Natural killer cell (primary cell): ENCODE measurements at regions not wholly inside any gene's neighbourhood (a gene's known extent, or its start where the extent isn't known, plus 50 kb on each side); places are given as distances from the start of the nearest gene placed in this dataset.

Experiments used
- ATAC-seq, 3 donors: fragments of 150-1000 bp in 2 of 3; fragments of 200-7000 bp in 1 of 3; cut with Tn5 transposase; 1 replicate in 1 of 3; 2 replicates in 2 of 3; pipeline ENCODE4 v1.10.0; 2021; ENCODE audit warnings: mild to moderate bottlenecking in 2 of 3, moderate library complexity in 2 of 3
- DNase-seq, 2 donors: peaks; one replicate each; pipeline versions ENCODE4 v3.0.0 to v3.0.0-alpha.2; 2013 to 2021; ENCODE audit warnings: mixed read lengths in 1 of 2
- H3K27ac ChIP-seq: one replicate; pipeline ENCODE4 v1.5.1; 2013; ENCODE audit warnings: mild to moderate bottlenecking, low read length
- H3K27me3 ChIP-seq: one replicate; pipeline ENCODE4 v1.6.1; 2013; ENCODE audit warnings: low read length; ENCODE audit not compliant: control insufficient read depth, insufficient read depth
- H3K36me3 ChIP-seq: one replicate; pipeline ENCODE4 v1.6.1; 2013; ENCODE audit warnings: low read length; ENCODE audit not compliant: control insufficient read depth, insufficient read depth
- H3K4me1 ChIP-seq: one replicate; pipeline ENCODE4 v1.6.1; 2013; ENCODE audit warnings: low read length; ENCODE audit not compliant: control insufficient read depth, insufficient read depth
- H3K4me3 ChIP-seq: one replicate; pipeline ENCODE4 v1.5.1; 2013; ENCODE audit warnings: low read length
- H3K9me3 ChIP-seq: one replicate; pipeline ENCODE4 v1.6.1; 2013; ENCODE audit warnings: low read length; ENCODE audit not compliant: control insufficient read depth, insufficient read depth
- H3K27ac Mint-ChIP-seq, 2 donors: one replicate each; pipeline ENCODE4 v1.8.0; 2022; ENCODE audit warnings: mild to moderate bottlenecking in 2 of 2, mixed read lengths in 2 of 2, moderate library complexity in 1 of 2
- H3K27me3 Mint-ChIP-seq, 2 donors: one replicate each; pipeline ENCODE4 v1.8.0; 2022; ENCODE audit warnings: low read depth in 2 of 2, mixed read lengths in 2 of 2
- H3K36me3 Mint-ChIP-seq: one replicate; pipeline ENCODE4 v1.8.0; 2022; ENCODE audit warnings: mixed read lengths
- H3K4me1 Mint-ChIP-seq, 2 donors: one replicate each; pipeline ENCODE4 v1.8.0; 2022; ENCODE audit warnings: mixed read lengths in 2 of 2
- H3K4me3 Mint-ChIP-seq: one replicate; pipeline ENCODE4 v1.8.0; 2022; ENCODE audit warnings: mild to moderate bottlenecking, moderate library complexity, mixed read lengths
- H3K9me3 Mint-ChIP-seq, 2 donors: one replicate each; pipeline ENCODE4 v1.8.0; 2022; ENCODE audit warnings: mixed read lengths in 2 of 2
- WGBS: methylation state at CpG from one replicate; pipeline ENCODE4 v1.1.7; 2013; ENCODE audit warnings: missing lambda C conversion rate; ENCODE audit not compliant: insufficient coverage; 5-methylcytosine and 5-hydroxymethylcytosine counted together
- intact Hi-C: fragments of 100-400 bp; cut with micrococcal nuclease; formaldehyde crosslinking; loops from one replicate; pipeline ENCODE4 v1.14.2; 2022
- TF ChIP-seq, protein P1 (sequence below): fragments of 200-600 bp; IDR thresholded peaks from one replicate; pipeline ENCODE4 v1.8.0; 2022; ENCODE audit warnings: antibody characterized with exemption

GRCh38 chr1:84748364-84748763, 58.1 kb upstream of the SSX2IP start:
- peaks cover 6 to 24% of the 10 kb centered on the region in 2 donors for H3K27me3 Mint-ChIP-seq
- no peak overlapping the region for H3K4me3 ChIP-seq
- no peaks in the 10 kb centered on the region for H3K9me3 Mint-ChIP-seq
- peaks cover 6% of the 10 kb centered on the region for H3K27me3 ChIP-seq
- no peak overlapping the region for H3K27ac ChIP-seq
- no peaks in the 10 kb centered on the region for H3K4me1 ChIP-seq
- intact Hi-C loops: no loop called here
- no peak overlapping the region for H3K4me3 Mint-ChIP-seq
- no peaks in the 10 kb centered on the region for H3K36me3 ChIP-seq
- DNase-seq (no peak), ATAC-seq (no peak)
- H3K9me3 ChIP-seq: no peaks in the 10 kb centered on the region
- H3K27ac Mint-ChIP-seq: no peak overlapping the region
- TF ChIP-seq, protein P1, sequence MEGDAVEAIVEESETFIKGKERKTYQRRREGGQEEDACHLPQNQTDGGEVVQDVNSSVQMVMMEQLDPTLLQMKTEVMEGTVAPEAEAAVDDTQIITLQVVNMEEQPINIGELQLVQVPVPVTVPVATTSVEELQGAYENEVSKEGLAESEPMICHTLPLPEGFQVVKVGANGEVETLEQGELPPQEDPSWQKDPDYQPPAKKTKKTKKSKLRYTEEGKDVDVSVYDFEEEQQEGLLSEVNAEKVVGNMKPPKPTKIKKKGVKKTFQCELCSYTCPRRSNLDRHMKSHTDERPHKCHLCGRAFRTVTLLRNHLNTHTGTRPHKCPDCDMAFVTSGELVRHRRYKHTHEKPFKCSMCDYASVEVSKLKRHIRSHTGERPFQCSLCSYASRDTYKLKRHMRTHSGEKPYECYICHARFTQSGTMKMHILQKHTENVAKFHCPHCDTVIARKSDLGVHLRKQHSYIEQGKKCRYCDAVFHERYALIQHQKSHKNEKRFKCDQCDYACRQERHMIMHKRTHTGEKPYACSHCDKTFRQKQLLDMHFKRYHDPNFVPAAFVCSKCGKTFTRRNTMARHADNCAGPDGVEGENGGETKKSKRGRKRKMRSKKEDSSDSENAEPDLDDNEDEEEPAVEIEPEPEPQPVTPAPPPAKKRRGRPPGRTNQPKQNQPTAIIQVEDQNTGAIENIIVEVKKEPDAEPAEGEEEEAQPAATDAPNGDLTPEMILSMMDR: no peak
- H3K4me1 Mint-ChIP-seq: peaks cover 2% of the 10 kb centered on the region in 2 donors
- WGBS: 100% methylated on average over 3 of the region's 3 CpGs
- no peaks in the 10 kb centered on the region for H3K36me3 Mint-ChIP-seq

DNA sequence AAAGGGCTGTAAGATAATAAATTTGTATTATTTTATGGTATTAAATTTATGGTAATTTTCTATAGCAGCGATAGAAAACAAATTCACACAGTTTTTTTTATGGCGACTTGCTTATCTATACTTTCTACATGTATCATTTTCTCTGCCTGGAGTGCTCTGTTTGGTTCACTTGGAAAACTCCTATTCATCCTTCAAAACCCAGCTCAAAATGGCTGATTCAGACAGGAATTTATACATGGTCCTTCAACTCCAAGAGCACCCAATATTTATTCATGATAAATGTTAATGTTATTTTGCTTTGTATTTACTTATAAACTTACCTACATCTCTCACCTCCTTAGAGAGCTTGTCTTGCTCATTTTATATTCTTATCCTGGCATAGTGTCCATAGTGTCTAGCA, 55.6 kb upstream of the SSX2IP start:
- no peaks in the 10 kb centered on the region for H3K4me1 Mint-ChIP-seq
- Histone ChIP-seq H3K4me1 (no peaks in the 10 kb centered on the region), H3K27me3 (no peaks in the 10 kb centered on the region), H3K27ac (no peak overlapping the region), H3K9me3 (no peaks in the 10 kb centered on the region), H3K4me3 (no peak overlapping the region), H3K36me3 (no peaks in the 10 kb centered on the region)
- intact Hi-C loops: no loop called here
- no peaks in the 10 kb centered on the region for H3K9me3 Mint-ChIP-seq
- H3K4me3 Mint-ChIP-seq: no peak overlapping the region
- no peaks in the 10 kb centered on the region for H3K36me3 Mint-ChIP-seq
- 93% methylated on average over 2 of the region's 2 CpGs for WGBS
- H3K27me3 Mint-ChIP-seq: peaks cover 3 to 26% of the 10 kb centered on the region in 2 donors
- TF ChIP-seq, protein P1: no peak
- no peak overlapping the region for H3K27ac Mint-ChIP-seq
- DNase-seq (no peak), ATAC-seq (no peak)

GRCh38 chr1:84743896-84744295, 53.6 kb upstream of the SSX2IP start:
- intact Hi-C loops: no loop called here
- H3K27ac Mint-ChIP-seq: no peak overlapping the region
- no peak overlapping the region for H3K4me3 Mint-ChIP-seq
- H3K4me1 ChIP-seq: no peaks in the 10 kb centered on the region
- TF ChIP-seq, protein P1: no peak
- no peaks in the 10 kb centered on the region for H3K9me3 ChIP-seq
- 82% methylated on average over 1 of the region's 3 CpGs for WGBS
- no peaks in the 10 kb centered on the region for H3K36me3 Mint-ChIP-seq
- peaks cover 0 to 8% of the 10 kb centered on the region in 2 donors for H3K27me3 Mint-ChIP-seq
- ATAC-seq (no peak), DNase-seq (no peak)
- no peak overlapping the region for H3K27ac ChIP-seq
- no peaks in the 10 kb centered on the region for H3K36me3 ChIP-seq
- no peaks in the 10 kb centered on the region for H3K4me1 Mint-ChIP-seq
- no peaks in the 10 kb centered on the region for H3K9me3 Mint-ChIP-seq
- no peak overlapping the region for H3K4me3 ChIP-seq
- no peaks in the 10 kb centered on the region for H3K27me3 ChIP-seq

- Histone ChIP-seq H3K4me1 (no peaks in the 10 kb centered on the region), H3K4me3 (no peak overlapping the region), H3K36me3 (no peaks in the 10 kb centered on the region), H3K9me3 (no peaks in the 10 kb centered on the region), H3K27ac (no peak overlapping the region), H3K27me3 (peaks cover 2% of the 10 kb centered on the region)
- WGBS: 63% methylated on average over 1 of the region's 1 CpG
- Mint-ChIP-seq H3K4me1 (no peaks in the 10 kb centered on the region), H3K9me3 (no peaks in the 10 kb centered on the region), H3K36me3 (no peaks in the 10 kb centered on the region), H3K27ac (no peak overlapping the region), H3K27me3 (peaks cover 0 to 13% of the 10 kb centered on the region in 2 donors), H3K4me3 (no peak overlapping the region)
- TF ChIP-seq, protein P1: no peak
- ATAC-seq: no peak
- no peak for DNase-seq
- intact Hi-C loops: no loop called here
Observed at GRCh38 chr1:84742653-84743052, 52.4 kb upstream of the SSX2IP start.
